HepG2 (cell line): ENCODE measurements at regions not wholly inside any gene's neighbourhood (a gene's known extent, or its start where the extent isn't known, plus 50 kb on each side); places are given as distances from the start of the nearest gene placed in this dataset.

ENCODE experiments used
- ARNT2 ChIP-seq: sonication (generic); formaldehyde crosslinking; IDR thresholded peaks from 2 replicates; pipeline ENCODE4 v1.8.0; 2022; ENCODE audit warnings: mild to moderate bottlenecking, low read depth, missing genetic modification reagents, moderate library complexity
- CHD2 ChIP-seq: IDR thresholded peaks from 2 replicates; pipeline ENCODE4 v1.6.1; 2011; ENCODE audit warnings: low read depth, low read length, improper control_type of control experiment
- FOXJ3 ChIP-seq: sonication (generic); formaldehyde crosslinking; IDR thresholded peaks from 2 replicates; pipeline ENCODE4 v1.4.0; 2020; ENCODE audit warnings: missing genetic modification reagents, mild to moderate bottlenecking, borderline replicate concordance
- FOXK1 ChIP-seq: sonication (generic); formaldehyde crosslinking; IDR thresholded peaks from 2 replicates; pipeline ENCODE4 v1.4.0; 2020; ENCODE audit warnings: low read depth, missing genetic modification reagents, borderline replicate concordance
- NFYB ChIP-seq: sonication (generic); formaldehyde crosslinking; IDR thresholded peaks from 2 replicates; pipeline ENCODE4 v1.4.0; 2020; ENCODE audit warnings: missing genetic modification reagents
- PHB2 ChIP-seq: fragments of 450-650 bp; IDR thresholded peaks from 2 replicates; pipeline ENCODE4 v1.6.1; 2018; ENCODE audit not compliant: partially characterized antibody
- TF ChIP-seq, protein P1 (sequence below): sonication (generic); formaldehyde crosslinking; IDR thresholded peaks from 2 replicates; pipeline ENCODE4 v1.8.0; 2022; ENCODE audit warnings: mild to moderate bottlenecking, missing genetic modification reagents, borderline replicate concordance
- TF ChIP-seq, protein P2 (sequence below): sonication (generic); formaldehyde crosslinking; IDR thresholded peaks from 2 replicates; pipeline ENCODE4 v1.5.1; 2020; ENCODE audit warnings: mild to moderate bottlenecking, moderate library complexity, missing genetic modification reagents

DNA sequence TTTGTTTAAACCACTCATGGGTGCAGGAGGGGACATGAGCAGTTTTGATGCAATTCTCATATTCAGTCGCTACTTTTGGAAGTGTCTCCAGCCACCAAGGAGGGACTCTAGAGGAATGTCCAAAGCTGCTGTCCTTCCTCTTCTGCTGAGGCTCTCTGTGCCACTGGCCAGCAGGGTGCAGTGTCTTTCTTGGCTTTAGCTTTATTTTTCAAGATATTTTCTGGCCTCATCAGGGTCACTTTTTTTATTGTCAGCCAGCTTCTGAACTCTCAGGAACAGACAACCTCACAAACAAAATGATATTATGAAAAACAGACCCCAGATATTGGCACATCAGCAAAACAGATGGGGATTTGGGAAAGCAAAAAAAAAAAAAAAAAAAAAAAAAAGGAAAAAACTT, 289.3 kb upstream of the ZSWIM2 start:
- TF ChIP-seq PHB2 (no peak), ARNT2 (CRISPR knock-in tag) (no peak), FOXJ3 (CRISPR knock-in tag) (no peak), FOXK1 (CRISPR knock-in tag) (no peak), CHD2 (no peak), NFYB (no peak)
- TF ChIP-seq, protein P1, sequence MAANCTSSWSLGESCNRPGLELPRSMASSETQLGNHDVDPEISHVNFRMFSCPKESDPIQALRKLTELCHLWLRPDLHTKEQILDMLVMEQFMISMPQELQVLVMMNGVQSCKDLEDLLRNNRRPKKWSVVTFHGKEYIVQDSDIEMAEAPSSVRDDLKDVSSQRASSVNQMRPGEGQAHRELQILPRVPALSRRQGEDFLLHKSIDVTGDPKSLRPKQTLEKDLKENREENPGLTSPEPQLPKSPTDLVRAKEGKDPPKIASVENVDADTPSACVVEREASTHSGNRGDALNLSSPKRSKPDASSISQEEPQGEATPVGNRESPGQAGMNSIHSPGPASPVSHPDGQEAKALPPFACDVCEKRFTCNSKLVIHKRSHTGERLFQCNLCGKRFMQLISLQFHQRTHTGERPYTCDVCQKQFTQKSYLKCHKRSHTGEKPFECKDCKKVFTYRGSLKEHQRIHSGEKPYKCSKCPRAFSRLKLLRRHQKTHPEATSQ (CRISPR knock-in tag): no peak
- TF ChIP-seq, protein P2, sequence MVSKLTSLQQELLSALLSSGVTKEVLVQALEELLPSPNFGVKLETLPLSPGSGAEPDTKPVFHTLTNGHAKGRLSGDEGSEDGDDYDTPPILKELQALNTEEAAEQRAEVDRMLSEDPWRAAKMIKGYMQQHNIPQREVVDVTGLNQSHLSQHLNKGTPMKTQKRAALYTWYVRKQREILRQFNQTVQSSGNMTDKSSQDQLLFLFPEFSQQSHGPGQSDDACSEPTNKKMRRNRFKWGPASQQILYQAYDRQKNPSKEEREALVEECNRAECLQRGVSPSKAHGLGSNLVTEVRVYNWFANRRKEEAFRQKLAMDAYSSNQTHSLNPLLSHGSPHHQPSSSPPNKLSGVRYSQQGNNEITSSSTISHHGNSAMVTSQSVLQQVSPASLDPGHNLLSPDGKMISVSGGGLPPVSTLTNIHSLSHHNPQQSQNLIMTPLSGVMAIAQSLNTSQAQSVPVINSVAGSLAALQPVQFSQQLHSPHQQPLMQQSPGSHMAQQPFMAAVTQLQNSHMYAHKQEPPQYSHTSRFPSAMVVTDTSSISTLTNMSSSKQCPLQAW (CRISPR knock-in tag): no peak
